LNCaP clone FGC (cell line): ENCODE measurements at regions not wholly inside any gene's neighbourhood (a gene's known extent, or its start where the extent isn't known, plus 50 kb on each side); places are given as distances from the start of the nearest gene placed in this dataset.

Source experiments
- DNase-seq: peaks from one replicate; pipeline ENCODE4 v3.0.0-alpha.2; 2011; ENCODE audit warnings: low read depth
- H3K4me3 ChIP-seq: 2 replicates; pipeline ENCODE4 v1.5.1; 2011; ENCODE audit warnings: mild to moderate bottlenecking, low read depth, low read length, control low read depth
- TF ChIP-seq, protein P1 (sequence below): IDR thresholded peaks from 2 replicates; pipeline ENCODE4 v1.5.1; 2012; ENCODE audit warnings: mild to moderate bottlenecking; ENCODE audit not compliant: control insufficient read depth, insufficient read depth; ENCODE audit errors: extremely low read depth

DNA sequence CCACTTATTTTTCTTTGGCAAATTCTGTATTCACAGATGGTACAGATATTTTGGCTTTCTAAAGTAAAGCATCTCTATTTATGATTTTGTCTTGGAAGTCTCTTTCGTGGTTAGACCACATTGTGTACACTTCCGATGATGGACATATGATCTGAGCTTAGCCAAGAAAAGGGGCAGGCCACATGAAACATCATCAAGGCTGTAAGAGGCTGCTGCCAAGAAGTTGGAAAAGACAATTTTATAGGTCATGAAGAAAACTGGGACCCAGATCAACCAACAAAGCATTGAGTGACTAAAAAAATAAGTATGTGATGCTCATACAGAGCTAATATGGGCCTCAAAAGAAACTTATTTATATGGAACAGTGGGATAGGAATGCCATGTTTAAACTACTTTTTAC lies 266.4 kb downstream of the HAO1 start:
- no peak for DNase-seq
- TF ChIP-seq, protein P1, sequence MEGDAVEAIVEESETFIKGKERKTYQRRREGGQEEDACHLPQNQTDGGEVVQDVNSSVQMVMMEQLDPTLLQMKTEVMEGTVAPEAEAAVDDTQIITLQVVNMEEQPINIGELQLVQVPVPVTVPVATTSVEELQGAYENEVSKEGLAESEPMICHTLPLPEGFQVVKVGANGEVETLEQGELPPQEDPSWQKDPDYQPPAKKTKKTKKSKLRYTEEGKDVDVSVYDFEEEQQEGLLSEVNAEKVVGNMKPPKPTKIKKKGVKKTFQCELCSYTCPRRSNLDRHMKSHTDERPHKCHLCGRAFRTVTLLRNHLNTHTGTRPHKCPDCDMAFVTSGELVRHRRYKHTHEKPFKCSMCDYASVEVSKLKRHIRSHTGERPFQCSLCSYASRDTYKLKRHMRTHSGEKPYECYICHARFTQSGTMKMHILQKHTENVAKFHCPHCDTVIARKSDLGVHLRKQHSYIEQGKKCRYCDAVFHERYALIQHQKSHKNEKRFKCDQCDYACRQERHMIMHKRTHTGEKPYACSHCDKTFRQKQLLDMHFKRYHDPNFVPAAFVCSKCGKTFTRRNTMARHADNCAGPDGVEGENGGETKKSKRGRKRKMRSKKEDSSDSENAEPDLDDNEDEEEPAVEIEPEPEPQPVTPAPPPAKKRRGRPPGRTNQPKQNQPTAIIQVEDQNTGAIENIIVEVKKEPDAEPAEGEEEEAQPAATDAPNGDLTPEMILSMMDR = no peak
- no peak overlapping the region for H3K4me3 ChIP-seq

DNA sequence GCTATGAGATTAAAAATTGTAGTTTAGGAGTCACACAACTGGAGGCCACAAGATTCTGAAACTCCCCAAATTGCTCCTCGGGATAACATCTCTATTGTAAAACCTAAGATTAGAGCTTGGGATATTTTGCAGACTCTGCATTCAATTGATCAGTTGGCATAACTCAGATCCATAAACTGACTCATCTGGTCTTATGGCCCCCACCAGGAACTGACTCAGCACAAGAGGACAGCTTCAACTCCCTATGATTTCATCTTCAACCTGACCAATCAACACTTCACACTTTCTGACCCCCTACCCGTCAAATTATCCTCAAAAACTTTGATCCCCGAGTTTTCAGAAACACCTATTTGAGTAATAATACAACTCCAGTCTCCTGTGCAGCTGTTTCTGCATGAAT lies 257.3 kb downstream of the HAO1 start:
- no peak for DNase-seq
- TF ChIP-seq, protein P1 = no peak
- H3K4me3 ChIP-seq = no peak overlapping the region

DNA sequence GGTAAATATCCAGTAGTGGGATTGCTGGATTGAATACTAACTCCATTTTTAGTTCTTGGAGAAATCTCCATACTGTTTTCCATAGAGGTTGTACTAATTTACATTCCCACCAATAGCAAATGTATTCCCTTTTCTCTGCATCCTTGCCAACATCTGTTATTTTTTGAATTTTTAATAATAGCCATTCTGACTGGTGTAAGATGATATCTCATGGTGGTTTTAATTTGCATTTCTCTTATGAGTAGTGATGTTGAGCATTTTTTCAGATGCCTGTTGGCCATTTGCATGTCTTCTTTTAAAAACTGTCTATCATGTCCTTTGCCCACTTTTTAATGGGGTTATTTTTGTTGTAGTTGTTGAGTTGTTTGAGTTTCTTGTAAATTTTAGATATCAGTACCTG lies 253.2 kb downstream of the HAO1 start:
- no peak overlapping the region for H3K4me3 ChIP-seq
- TF ChIP-seq, protein P1 = no peak
- no peak for DNase-seq

DNA sequence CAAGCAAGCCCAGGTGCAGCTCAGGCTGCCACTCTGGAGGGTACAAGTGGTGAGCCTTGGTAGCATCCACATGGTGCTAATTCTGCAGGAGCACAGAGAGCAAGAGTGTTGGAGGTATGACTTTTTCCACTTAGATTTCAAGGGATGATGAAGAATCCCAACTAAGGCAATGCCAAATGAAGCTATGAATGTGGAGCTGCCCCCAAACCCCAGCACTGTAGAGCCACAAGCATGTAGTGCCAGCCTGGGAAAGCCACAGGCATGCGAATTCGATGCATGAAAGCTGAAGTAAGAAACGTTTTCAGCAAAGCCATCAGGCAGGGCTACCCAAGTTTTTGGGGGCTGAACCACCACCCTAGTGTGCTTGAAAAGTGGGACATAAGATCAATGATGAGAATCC lies 251.1 kb downstream of the HAO1 start:
- TF ChIP-seq, protein P1 = no peak
- H3K4me3 ChIP-seq = no peak overlapping the region
- DNase-seq = no peak

DNA sequence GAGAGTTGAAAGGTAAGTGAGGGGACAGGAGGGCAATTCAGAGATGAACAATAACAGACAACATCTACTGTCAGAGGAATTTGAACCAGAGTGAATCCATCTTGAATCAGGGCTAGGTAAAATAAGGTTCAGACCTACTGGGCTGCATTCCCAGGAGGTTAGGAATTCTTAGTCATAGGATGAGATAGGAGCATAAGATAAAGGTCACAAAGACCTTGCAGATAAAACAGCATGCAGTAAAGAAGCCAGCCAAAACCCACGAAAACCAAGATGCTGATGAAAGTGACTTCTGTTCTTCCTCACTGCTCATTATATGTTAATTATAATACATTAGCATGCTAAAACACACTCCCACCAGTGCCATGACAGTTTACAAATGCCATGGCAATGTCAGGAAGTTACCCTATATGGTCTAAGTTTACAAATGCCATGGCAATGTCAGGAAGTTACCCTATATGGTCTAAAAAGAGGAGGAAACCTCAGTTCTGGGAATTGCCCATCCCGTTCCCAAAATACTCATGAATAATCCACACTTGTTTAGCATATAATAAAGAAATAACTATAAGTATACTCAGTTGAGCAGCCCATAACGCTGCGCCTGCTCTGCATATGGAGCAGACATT lies 248.5 kb downstream of the HAO1 start:
- DNase-seq = no peak
- TF ChIP-seq, protein P1 = no peak
- H3K4me3 ChIP-seq = no peak overlapping the region

DNA sequence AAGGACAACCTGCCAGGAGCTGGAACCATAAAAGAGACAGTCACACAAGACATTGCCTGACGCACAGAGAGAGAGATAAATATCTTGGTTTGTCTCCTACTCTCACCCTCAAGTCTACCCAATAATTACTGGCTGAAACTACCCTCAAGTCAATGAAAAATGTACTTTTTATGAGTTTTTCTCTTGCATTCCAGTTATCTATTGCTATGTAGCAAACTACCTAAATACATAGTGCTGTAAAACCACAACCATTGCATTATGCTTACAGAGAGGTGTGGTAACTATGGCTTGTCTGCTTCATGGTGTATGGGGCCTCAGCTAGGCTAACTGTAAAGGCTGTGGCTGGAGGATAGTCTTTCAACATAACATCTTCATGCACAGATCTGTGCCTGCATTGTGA lies 247.8 kb downstream of the HAO1 start:
- no peak overlapping the region for H3K4me3 ChIP-seq
- TF ChIP-seq, protein P1 = no peak
- DNase-seq = no peak

DNA sequence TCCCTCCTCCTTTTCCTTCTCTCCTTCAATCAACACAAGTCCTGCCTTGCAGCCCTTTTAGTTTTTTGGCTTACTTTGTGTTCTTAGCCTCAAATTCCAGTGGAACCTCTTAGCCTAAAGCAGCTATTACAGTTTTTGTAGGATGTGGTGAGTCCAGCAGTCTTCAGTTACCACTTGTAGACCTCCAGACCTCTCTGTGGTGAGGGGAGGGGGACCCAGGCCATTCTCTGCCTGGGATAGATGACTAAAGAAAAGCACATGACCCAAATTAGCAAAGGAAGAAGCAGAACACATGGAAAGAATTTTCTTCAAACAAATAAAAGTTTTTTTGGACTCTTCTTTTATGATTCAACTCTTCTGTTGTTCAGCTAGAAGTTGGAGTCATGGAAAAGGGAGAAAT lies 246.5 kb downstream of the HAO1 start:
- TF ChIP-seq, protein P1 = no peak
- no peak for DNase-seq
- no peak overlapping the region for H3K4me3 ChIP-seq
